Adipocyte (in vitro differentiated cells): ENCODE measurements at regions not wholly inside any gene's neighbourhood (a gene's known extent, or its start where the extent isn't known, plus 50 kb on each side); places are given as distances from the start of the nearest gene placed in this dataset.

Experiments used
- DNase-seq: peaks from one replicate; pipeline ENCODE4 v3.0.0-alpha.2; 2015; ENCODE audit warnings: low read depth
- H3K27me3 ChIP-seq: replicated peaks from 2 replicates; pipeline ENCODE4 v1.7.0; 2013; ENCODE audit warnings: mild to moderate bottlenecking, low read length, moderate library complexity; ENCODE audit not compliant: control insufficient read depth, insufficient read depth
- H3K36me3 ChIP-seq: 2 replicates; pipeline ENCODE4 v1.7.0; 2013; ENCODE audit warnings: low read length, mild to moderate bottlenecking, moderate library complexity; ENCODE audit not compliant: control insufficient read depth, insufficient read depth, severe bottlenecking
- H3K4me1 ChIP-seq: 2 replicates; pipeline ENCODE4 v1.7.0; 2013; ENCODE audit warnings: mild to moderate bottlenecking, low read length, moderate library complexity; ENCODE audit not compliant: control insufficient read depth, insufficient read depth
- H3K4me3 ChIP-seq: 2 replicates; pipeline ENCODE4 v1.7.0; 2013; ENCODE audit warnings: mild to moderate bottlenecking, low read length, moderate library complexity
- H3K9ac ChIP-seq: 2 replicates; pipeline ENCODE4 v1.7.0; 2013; ENCODE audit warnings: mild to moderate bottlenecking, low read length, moderate library complexity
- H3K9me3 ChIP-seq: 2 replicates; pipeline ENCODE4 v1.7.0; 2013; ENCODE audit warnings: mild to moderate bottlenecking, low read length, moderate library complexity; ENCODE audit not compliant: control insufficient read depth

GRCh38 chrX:139079789-139080188, 368.3 kb upstream of the FGF13 start:
- Histone ChIP-seq H3K9me3 (no peaks in the 10 kb centered on the region), H3K4me1 (peaks cover 16% of the 10 kb centered on the region), H3K9ac (no peak overlapping the region), H3K36me3 (no peaks in the 10 kb centered on the region), H3K27me3 (no peaks in the 10 kb centered on the region), H3K4me3 (no peak overlapping the region)
- DNase-seq = no peak

- H3K4me1 ChIP-seq = peaks cover 16% of the 10 kb centered on the region
- H3K9me3 ChIP-seq = no peaks in the 10 kb centered on the region
- H3K36me3 ChIP-seq = no peaks in the 10 kb centered on the region
- no peak overlapping the region for H3K4me3 ChIP-seq
- H3K27me3 ChIP-seq = no peaks in the 10 kb centered on the region
- no peak overlapping the region for H3K9ac ChIP-seq
- no peak for DNase-seq
These were observed 367.3 kb upstream of the FGF13 start for GRCh38 chrX:139078761-139079280.

- Histone ChIP-seq H3K4me3 (peak overlapping the region; percentile 3), H3K9me3 (no peaks in the 10 kb centered on the region), H3K4me1 (peaks cover 20% of the 10 kb centered on the region), H3K9ac (no peak overlapping the region), H3K36me3 (no peaks in the 10 kb centered on the region), H3K27me3 (no peaks in the 10 kb centered on the region)
- no peak for DNase-seq
These were observed 366.8 kb upstream of the FGF13 start for GRCh38 chrX:139078342-139078741.

- Histone ChIP-seq H3K4me3 (peak overlapping the region; percentile 3), H3K4me1 (peaks cover 20% of the 10 kb centered on the region), H3K27me3 (no peaks in the 10 kb centered on the region), H3K9ac (no peak overlapping the region), H3K36me3 (no peaks in the 10 kb centered on the region), H3K9me3 (no peaks in the 10 kb centered on the region)
- no peak for DNase-seq
These were observed 366.0 kb upstream of the FGF13 start for GRCh38 chrX:139077281-139078250.

GRCh38 chrX:139063364-139063763, 351.8 kb upstream of the FGF13 start:
- Histone ChIP-seq H3K9me3 (no peaks in the 10 kb centered on the region), H3K4me3 (no peak overlapping the region), H3K4me1 (no peaks in the 10 kb centered on the region), H3K27me3 (no peaks in the 10 kb centered on the region), H3K36me3 (no peaks in the 10 kb centered on the region), H3K9ac (no peak overlapping the region)
- DNase-seq = no peak

GRCh38 chrX:139058831-139059495, 347.4 kb upstream of the FGF13 start:
- no peak for DNase-seq

GRCh38 chrX:139052461-139052860, 340.9 kb upstream of the FGF13 start:
- no peak for DNase-seq
- Histone ChIP-seq H3K27me3 (no peaks in the 10 kb centered on the region), H3K9me3 (no peaks in the 10 kb centered on the region), H3K4me3 (no peak overlapping the region), H3K4me1 (no peaks in the 10 kb centered on the region), H3K9ac (no peak overlapping the region), H3K36me3 (no peaks in the 10 kb centered on the region)

More at GRCh38 chrX:139058831-139059495, 347.4 kb upstream of the FGF13 start:
- H3K36me3 ChIP-seq = no peaks in the 10 kb centered on the region
- no peaks in the 10 kb centered on the region for H3K9me3 ChIP-seq
- no peaks in the 10 kb centered on the region for H3K27me3 ChIP-seq
- peak overlapping the region; percentile 40 for H3K4me3 ChIP-seq
- no peak overlapping the region for H3K9ac ChIP-seq
- no peaks in the 10 kb centered on the region for H3K4me1 ChIP-seq

- Histone ChIP-seq H3K9ac (no peak overlapping the region), H3K9me3 (peaks cover 19% of the 10 kb centered on the region), H3K27me3 (no peaks in the 10 kb centered on the region), H3K36me3 (no peaks in the 10 kb centered on the region), H3K4me1 (no peaks in the 10 kb centered on the region), H3K4me3 (no peak overlapping the region)
- no peak for DNase-seq
These were observed 337.9 kb upstream of the FGF13 start for GRCh38 chrX:139049465-139049864.

- no peaks in the 10 kb centered on the region for H3K27me3 ChIP-seq
- H3K4me1 ChIP-seq = no peaks in the 10 kb centered on the region
- no peak overlapping the region for H3K9ac ChIP-seq
- no peaks in the 10 kb centered on the region for H3K36me3 ChIP-seq
- H3K4me3 ChIP-seq = no peak overlapping the region
- DNase-seq = no peak
- H3K9me3 ChIP-seq = peaks cover 25% of the 10 kb centered on the region
These were observed 333.2 kb upstream of the FGF13 start for GRCh38 chrX:139044680-139045079.

GRCh38 chrX:139039041-139039440, 327.5 kb upstream of the FGF13 start:
- DNase-seq = no peak
- no peak overlapping the region for H3K9ac ChIP-seq
- peaks cover 6% of the 10 kb centered on the region for H3K9me3 ChIP-seq
- no peaks in the 10 kb centered on the region for H3K4me1 ChIP-seq
- H3K36me3 ChIP-seq = no peaks in the 10 kb centered on the region
- no peak overlapping the region for H3K4me3 ChIP-seq
- no peaks in the 10 kb centered on the region for H3K27me3 ChIP-seq

- Histone ChIP-seq H3K36me3 (no peaks in the 10 kb centered on the region), H3K27me3 (no peaks in the 10 kb centered on the region), H3K9ac (no peak overlapping the region), H3K4me3 (no peak overlapping the region), H3K4me1 (no peaks in the 10 kb centered on the region), H3K9me3 (no peaks in the 10 kb centered on the region)
- DNase-seq = no peak
These were observed 315.3 kb upstream of the FGF13 start for GRCh38 chrX:139026811-139027210.
